SKM-1 (cell line): ENCODE measurements at regions not wholly inside any gene's neighbourhood (a gene's known extent, or its start where the extent isn't known, plus 50 kb on each side); places are given as distances from the start of the nearest gene placed in this dataset.

Source experiments
- DNase-seq: peaks from one replicate; lab custom pipeline; 2025; ENCODE audit not compliant: unreplicated experiment; lab: John Stamatoyannopoulos, UW

- DNase-seq = no peak
Measured at GRCh38 chr13:34217343-34218025, 399.5 kb downstream of the RFC3 start.

- no peak for DNase-seq
Measured at GRCh38 chr13:34223984-34224383, 406.0 kb downstream of the RFC3 start.

GRCh38 chr13:34224877-34225276 is 406.9 kb downstream of the RFC3 start:
- DNase-seq = no peak

- no peak for DNase-seq
Measured at GRCh38 chr13:34230271-34230670, 412.3 kb downstream of the RFC3 start.

GRCh38 chr13:34241332-34241731 is 423.4 kb downstream of the RFC3 start:
- no peak for DNase-seq

DNA sequence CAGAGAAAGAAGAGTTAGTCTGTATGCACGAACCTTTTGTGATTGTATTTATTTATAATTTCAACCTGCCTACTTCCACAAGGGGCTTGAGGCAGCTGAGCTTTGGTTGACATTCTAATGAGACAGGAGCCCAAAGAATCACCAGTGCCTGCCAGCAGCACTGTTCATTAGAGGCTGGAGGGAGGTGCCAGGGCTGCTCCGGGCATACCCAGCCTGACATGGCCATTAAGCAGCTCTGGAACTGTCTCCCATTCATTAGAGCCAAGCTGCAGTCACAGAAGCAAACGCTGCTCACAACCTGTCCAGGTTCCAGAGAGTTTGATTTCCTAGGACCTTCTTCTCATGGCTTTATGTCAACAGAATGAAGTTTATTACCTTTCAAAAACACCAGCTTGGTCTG is 425.5 kb downstream of the RFC3 start:
- no peak for DNase-seq

DNA sequence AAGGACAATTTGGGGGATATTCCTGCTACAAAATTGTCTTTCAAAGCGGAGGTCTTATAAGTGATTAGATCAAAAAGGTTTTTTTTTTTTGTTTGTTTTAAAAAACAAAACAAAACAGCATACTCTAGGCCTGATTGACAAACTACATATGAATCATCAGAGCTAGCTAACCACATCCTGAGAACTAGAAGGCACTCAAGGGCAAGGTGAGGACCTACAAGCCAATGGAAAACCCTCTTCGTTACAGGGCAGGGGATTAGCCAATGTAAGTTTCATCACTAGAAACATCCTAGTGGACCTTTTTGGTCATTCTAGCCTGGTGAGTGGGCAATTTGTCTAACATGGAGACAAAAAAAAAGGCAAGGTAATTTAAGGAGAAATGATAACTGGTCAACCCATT is 428.6 kb downstream of the RFC3 start:
- DNase-seq = no peak

- DNase-seq = no peak
Measured at GRCh38 chr13:34247596-34247995, 429.6 kb downstream of the RFC3 start.

GRCh38 chr13:34249546-34250039 is 431.6 kb downstream of the RFC3 start:
- no peak for DNase-seq

DNA sequence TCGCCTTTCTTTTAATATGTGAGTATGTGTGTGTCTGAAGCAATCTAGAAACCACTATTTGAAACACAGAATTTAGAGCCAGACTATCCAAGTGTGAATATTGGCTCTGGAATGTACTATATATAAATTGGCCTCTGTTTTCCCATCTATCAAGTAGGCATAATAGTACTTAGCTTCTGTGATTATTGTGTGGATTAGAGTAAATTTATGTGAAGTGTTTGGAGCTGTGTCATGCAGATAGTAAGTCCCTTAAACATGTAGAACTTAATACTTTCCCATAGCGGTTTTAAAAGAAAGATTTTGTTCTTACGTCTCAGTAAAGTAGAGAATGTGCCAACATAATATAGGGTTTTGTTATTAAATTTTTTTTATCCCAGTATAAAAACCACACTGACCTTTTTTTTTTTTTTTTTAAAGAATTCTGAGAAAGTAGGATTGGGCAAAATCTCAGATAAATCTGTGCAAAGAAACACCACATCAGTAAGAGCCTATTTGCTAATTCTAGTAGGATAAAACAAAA is 432.3 kb downstream of the RFC3 start:
- DNase-seq = no peak

DNA sequence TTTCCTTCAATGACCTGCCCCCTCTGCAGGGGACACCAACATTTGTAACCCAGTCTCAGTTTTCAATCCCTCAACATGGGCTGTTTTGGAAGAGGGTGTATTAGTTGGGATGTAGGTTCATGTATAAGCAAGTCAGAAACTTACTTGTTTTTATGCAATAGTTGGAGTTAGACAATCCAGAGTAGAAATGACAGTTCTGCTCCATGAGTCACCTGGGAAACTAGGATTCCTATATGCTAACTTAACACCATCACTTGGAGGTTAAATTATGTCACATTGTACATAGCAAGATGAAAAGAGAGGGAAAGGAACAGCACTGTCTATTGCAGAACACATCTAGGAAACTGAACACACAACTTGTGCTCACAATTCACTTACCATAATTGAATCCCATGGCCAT is 436.4 kb downstream of the RFC3 start:
- DNase-seq = no peak

- DNase-seq = no peak
Measured at GRCh38 chr13:34255711-34256110, 437.8 kb downstream of the RFC3 start.

DNA sequence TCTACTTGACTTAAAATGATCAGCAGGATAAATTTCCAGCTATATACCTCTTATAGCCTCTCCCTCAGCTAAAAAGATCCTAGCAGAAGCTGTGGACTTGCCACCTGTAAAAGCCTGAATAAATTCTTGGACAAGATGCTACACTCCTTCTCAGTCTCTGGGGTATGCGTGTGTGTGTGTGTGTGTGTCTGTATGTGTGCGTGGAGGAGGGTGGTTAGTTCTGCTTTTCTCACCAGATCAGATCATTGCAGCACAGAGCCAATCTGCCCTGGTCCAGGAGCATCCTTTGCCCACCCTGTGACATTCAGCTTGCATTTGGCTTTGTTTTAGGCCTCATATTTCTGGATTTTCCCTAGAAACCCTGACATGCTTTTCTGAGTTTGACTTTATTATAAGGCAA is 438.3 kb downstream of the RFC3 start:
- DNase-seq = peak; percentile 15

GRCh38 chr13:34257966-34258365 is 440.0 kb downstream of the RFC3 start:
- DNase-seq = peak; percentile 87

DNA sequence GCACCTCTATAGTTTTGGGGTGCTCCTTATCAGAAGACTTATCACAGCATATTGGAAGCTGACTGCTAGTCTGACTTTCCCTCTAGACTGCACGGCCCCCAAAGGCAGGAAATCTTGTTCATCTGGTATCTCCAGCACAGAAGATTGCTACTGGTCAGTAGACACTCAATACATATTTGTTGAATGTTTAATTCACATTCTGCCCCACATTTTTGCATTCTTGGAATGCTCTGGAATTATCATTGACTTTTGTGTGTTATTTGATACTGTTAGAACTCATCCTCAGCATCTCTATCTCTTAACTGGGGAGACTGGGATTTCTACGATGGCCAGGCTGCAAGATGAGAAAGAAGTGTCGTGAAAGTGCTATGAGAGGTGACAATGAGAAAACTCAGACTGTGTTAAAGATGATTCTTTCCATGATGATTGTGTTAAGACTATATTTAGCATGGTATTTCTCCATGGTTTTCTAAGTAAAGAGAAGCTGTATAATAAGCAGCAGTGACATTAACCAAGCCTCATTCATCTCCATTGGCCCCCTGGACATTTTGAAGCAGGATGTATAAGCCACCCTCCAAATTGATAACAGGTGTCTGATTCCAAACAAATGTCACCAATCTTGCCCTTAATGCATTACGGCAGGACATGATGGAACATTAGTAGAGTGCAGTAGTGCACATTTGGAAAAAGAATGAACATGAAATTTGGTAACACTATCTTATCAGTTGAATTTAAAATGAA is 440.9 kb downstream of the RFC3 start:
- DNase-seq = no peak

GRCh38 chr13:34263681-34264080 is 445.7 kb downstream of the RFC3 start:
- peak; percentile 28 for DNase-seq

DNA sequence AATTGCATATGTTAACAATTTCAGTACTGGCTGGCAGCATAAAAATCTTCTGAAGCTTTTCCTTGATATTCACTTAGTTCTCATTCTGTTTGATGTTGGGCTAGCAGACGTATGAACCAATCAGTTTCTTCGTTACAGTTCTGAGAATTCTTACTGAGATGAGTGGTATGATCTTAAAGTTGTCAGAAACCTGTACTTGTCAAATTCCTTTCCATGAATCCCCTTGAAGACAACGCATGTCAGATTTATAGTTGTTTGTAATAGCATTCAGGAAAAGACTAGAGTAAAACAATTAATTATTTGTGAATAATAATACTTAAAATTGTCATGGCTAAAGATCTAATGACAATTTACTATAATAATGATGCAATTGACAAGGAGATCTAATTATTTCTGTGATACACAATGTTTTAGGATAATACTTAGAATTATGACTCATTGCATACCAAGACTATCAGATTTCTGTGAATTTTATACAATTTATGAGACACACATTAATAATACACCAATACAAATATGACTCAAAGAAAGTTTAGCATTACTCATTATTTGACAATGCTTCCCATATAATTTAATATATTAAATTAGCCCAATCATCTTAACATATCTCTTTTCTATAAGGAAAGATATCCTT is 447.2 kb downstream of the RFC3 start:
- no peak for DNase-seq

DNA sequence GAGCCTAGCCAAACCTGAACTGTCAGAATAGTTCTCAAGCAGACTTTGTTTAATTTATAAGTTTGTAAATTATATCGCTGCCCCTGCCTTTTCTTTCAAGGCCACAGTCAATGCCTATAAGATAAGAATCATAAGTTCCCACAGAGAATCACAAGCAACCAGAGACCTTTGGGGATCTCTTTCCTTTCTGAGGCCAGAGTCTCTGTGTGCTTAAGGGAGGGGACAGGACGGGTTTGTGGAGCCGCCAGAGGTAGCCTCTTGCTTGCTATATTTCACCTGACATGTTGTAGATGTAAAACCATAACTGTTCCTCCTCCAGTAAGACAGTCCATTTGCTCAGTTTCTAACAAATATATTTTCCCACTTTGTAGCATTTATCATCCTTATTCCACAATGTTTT is 458.8 kb downstream of the RFC3 start:
- no peak for DNase-seq

DNA sequence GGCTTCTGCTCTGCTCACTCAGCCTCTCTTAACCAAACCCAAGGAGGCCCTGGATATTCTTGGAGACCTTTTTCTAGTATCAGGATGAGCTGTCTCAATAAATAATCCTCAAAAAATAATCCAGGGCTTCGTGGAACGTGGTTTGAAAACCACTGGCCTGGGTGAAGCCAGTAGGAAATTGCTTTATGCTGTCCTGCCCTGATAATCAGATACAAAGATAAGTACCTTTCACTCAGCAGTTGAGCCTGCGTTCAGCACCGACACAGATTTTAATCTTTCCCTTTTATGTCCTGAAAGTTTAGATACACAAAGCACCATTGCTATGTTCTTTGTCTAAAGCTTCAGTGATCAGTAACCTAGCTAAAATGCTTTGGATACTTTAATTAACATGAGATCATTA is 460.0 kb downstream of the RFC3 start:
- DNase-seq = no peak

DNA sequence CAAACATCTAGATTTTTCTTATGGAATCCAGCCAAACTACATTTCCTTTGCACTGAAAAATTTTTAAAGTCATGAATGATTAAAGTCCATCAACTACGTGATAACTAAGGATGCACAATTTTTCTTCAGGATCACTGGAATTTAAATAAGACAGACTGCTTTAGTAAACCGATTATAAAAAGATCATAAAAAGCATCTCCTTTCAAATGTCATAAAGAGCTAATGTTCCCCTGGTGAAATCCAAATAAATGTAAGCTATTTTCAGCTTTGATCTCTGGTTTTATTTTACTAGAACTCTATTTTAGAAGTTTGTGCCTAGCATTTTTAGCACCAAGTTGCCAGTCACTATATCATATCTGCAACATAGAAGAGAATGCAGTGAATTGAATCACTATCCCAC is 460.8 kb downstream of the RFC3 start:
- no peak for DNase-seq

- DNase-seq = no peak
Measured at GRCh38 chr13:34290661-34291060, 472.7 kb downstream of the RFC3 start.
